ENCODE measurements at regions not wholly inside any gene's neighbourhood (a gene's known extent, or its start where the extent isn't known, plus 50 kb on each side); places are given as distances from the start of the nearest gene placed in this dataset.

- no peaks in the 10 kb centered on the region for H3K4me1 ChIP-seq
- no peak overlapping the region for H3K27ac ChIP-seq
- DNase-seq: no peak
- peaks cover 0 to 10% (median 6%) of the 10 kb centered on the region in 12 donors for H3K9me3 ChIP-seq
- H3K36me3 ChIP-seq: no peaks in the 10 kb centered on the region
- TF ChIP-seq, protein P1, sequence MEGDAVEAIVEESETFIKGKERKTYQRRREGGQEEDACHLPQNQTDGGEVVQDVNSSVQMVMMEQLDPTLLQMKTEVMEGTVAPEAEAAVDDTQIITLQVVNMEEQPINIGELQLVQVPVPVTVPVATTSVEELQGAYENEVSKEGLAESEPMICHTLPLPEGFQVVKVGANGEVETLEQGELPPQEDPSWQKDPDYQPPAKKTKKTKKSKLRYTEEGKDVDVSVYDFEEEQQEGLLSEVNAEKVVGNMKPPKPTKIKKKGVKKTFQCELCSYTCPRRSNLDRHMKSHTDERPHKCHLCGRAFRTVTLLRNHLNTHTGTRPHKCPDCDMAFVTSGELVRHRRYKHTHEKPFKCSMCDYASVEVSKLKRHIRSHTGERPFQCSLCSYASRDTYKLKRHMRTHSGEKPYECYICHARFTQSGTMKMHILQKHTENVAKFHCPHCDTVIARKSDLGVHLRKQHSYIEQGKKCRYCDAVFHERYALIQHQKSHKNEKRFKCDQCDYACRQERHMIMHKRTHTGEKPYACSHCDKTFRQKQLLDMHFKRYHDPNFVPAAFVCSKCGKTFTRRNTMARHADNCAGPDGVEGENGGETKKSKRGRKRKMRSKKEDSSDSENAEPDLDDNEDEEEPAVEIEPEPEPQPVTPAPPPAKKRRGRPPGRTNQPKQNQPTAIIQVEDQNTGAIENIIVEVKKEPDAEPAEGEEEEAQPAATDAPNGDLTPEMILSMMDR (IDR thresholded peaks at IDR 0.05): no peak
- no peak for TF ChIP-seq POLR2A (IDR thresholded peaks at IDR 0.05)
- intact Hi-C loops (cut with DNase I): no loop called here
- no peak overlapping the region for H3K4me3 ChIP-seq
- no peaks in the 10 kb centered on the region for H3K27me3 ChIP-seq
- no peak for ATAC-seq
Measured at GRCh38 chr7:117929237-117929636, 56.0 kb upstream of the CTTNBP2 start.

DNA sequence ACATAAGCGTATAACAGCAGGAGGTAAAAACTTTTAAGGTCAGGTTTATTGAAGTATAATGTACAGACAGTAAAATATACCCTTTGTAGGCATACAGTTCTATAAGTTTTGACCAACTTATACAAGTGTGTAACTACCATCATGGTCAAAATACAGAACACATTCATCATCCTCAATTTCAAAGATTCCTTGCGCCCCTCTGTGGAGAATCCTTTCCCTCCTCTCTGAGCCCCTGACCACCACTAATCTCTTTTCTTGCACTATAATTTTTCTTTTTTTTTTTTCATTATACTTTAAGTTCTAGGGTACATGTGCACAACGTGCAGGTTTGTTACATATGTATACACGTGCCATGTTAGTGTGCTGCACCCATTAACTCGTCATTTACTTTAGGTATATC, 58.1 kb upstream of the CTTNBP2 start:
- no peaks in the 10 kb centered on the region for H3K27me3 ChIP-seq
- no peak for ATAC-seq
- H3K4me1 ChIP-seq: no peaks in the 10 kb centered on the region
- 76 to 85% (median 81%) methylated on average over 5 of the region's 5 CpGs for WGBS, 4 donors
- no peak overlapping the region for H3K27ac ChIP-seq
- TF ChIP-seq POLR2A (IDR thresholded peaks at IDR 0.05): no peak
- TF ChIP-seq, protein P1 (IDR thresholded peaks at IDR 0.05): peak in 1 of 12 donors; percentile 8
- no peak for DNase-seq
- no peaks in the 10 kb centered on the region for H3K36me3 ChIP-seq
- H3K9me3 ChIP-seq: peaks cover 0 to 10% (median 6%) of the 10 kb centered on the region in 12 donors
- H3K4me3 ChIP-seq: no peak overlapping the region
- intact Hi-C loops (cut with DNase I): no loop called here

GRCh38 chr7:117937049-117937752, 64.0 kb upstream of the CTTNBP2 start:
- no peak for TF ChIP-seq POLR2A (IDR thresholded peaks at IDR 0.05)
- TF ChIP-seq, protein P1 (IDR thresholded peaks at IDR 0.05): no peak
- no peaks in the 10 kb centered on the region for H3K4me1 ChIP-seq
- no peak overlapping the region for H3K4me3 ChIP-seq
- WGBS, 4 donors: 63 to 78% (median 69%) methylated on average over 7 of the region's 7 CpGs
- no peak overlapping the region for H3K27ac ChIP-seq
- ATAC-seq (no peak), DNase-seq (no peak)
- H3K9me3 ChIP-seq: peaks cover 0 to 11% (median 6%) of the 10 kb centered on the region in 12 donors
- no peaks in the 10 kb centered on the region for H3K36me3 ChIP-seq
- intact Hi-C loops (cut with DNase I): no loop called here
- H3K27me3 ChIP-seq: no peaks in the 10 kb centered on the region

GRCh38 chr7:117937753-117938483, 64.7 kb upstream of the CTTNBP2 start:
- H3K4me3 ChIP-seq: no peak overlapping the region
- intact Hi-C loops (cut with DNase I): no loop called here
- no peak overlapping the region for H3K27ac ChIP-seq
- no peak for DNase-seq
- no peaks in the 10 kb centered on the region for H3K36me3 ChIP-seq
- no peak for ATAC-seq
- no peaks in the 10 kb centered on the region for H3K27me3 ChIP-seq
- no peaks in the 10 kb centered on the region for H3K4me1 ChIP-seq
- TF ChIP-seq, protein P1 (IDR thresholded peaks at IDR 0.05): no peak
- no peak for TF ChIP-seq POLR2A (IDR thresholded peaks at IDR 0.05)
- WGBS, 4 donors: 69 to 92% (median 72%) methylated on average over 2 of the region's 2 CpGs
- H3K9me3 ChIP-seq: peaks cover 0 to 13% (median 3%) of the 10 kb centered on the region in 12 donors
